ENCODE measurements at regions not wholly inside any gene's neighbourhood (a gene's known extent, or its start where the extent isn't known, plus 50 kb on each side); places are given as distances from the start of the nearest gene placed in this dataset.

GRCh38 chr2:64819361-64819760 is 165.6 kb upstream of the SERTAD2 start:
- Histone ChIP-seq H3K27me3 (ENCODE audit: insufficient read depth, low read length) (no peaks in the 10 kb centered on the region), H3K36me3 (ENCODE audit: insufficient read depth, low read length) (no peaks in the 10 kb centered on the region), H3K4me3 (ENCODE audit: low read length) (no peak overlapping the region), H3K9me3 (ENCODE audit: low read length) (no peaks in the 10 kb centered on the region), H2AFZ (ENCODE audit: low read depth, low read length) (no peak overlapping the region), H3K4me1 (ENCODE audit: insufficient read depth, low read length) (peaks cover 4% of the 10 kb centered on the region)

GRCh38 chr2:64819774-64820688 is 166.3 kb upstream of the SERTAD2 start:
- H3K4me1 ChIP-seq (ENCODE audit: insufficient read depth, low read length), result peaks cover 4% of the 10 kb centered on the region
- H3K36me3 ChIP-seq (ENCODE audit: insufficient read depth, low read length), result no peaks in the 10 kb centered on the region
- no peak overlapping the region for H2AFZ ChIP-seq (ENCODE audit: low read depth, low read length)
- no peak overlapping the region for H3K4me3 ChIP-seq (ENCODE audit: low read length)
- H3K27me3 ChIP-seq (ENCODE audit: insufficient read depth, low read length), result no peaks in the 10 kb centered on the region
- H3K9me3 ChIP-seq (ENCODE audit: low read length), result no peaks in the 10 kb centered on the region

- Histone ChIP-seq H3K27me3 (ENCODE audit: insufficient read depth, low read length) (no peaks in the 10 kb centered on the region), H3K4me1 (ENCODE audit: insufficient read depth, low read length) (peaks cover 4% of the 10 kb centered on the region), H3K9me3 (ENCODE audit: low read length) (no peaks in the 10 kb centered on the region), H3K36me3 (ENCODE audit: insufficient read depth, low read length) (no peaks in the 10 kb centered on the region), H2AFZ (ENCODE audit: low read depth, low read length) (no peak overlapping the region), H3K4me3 (ENCODE audit: low read length) (no peak overlapping the region)
Observed at GRCh38 chr2:64820901-64821300, 167.2 kb upstream of the SERTAD2 start.

GRCh38 chr2:64823794-64824193 is 165.4 kb upstream of the SLC1A4 start:
- H3K36me3 ChIP-seq (ENCODE audit: insufficient read depth, low read length), result no peaks in the 10 kb centered on the region
- no peaks in the 10 kb centered on the region for H3K27me3 ChIP-seq (ENCODE audit: insufficient read depth, low read length)
- no peaks in the 10 kb centered on the region for H3K9me3 ChIP-seq (ENCODE audit: low read length)
- no peak overlapping the region for H3K4me3 ChIP-seq (ENCODE audit: low read length)
- H2AFZ ChIP-seq (ENCODE audit: low read depth, low read length), result no peak overlapping the region
- peaks cover 20% of the 10 kb centered on the region for H3K4me1 ChIP-seq (ENCODE audit: insufficient read depth, low read length)

GRCh38 chr2:64825831-64826491 is 163.2 kb upstream of the SLC1A4 start:
- peaks cover 25% of the 10 kb centered on the region for H3K4me1 ChIP-seq (ENCODE audit: insufficient read depth, low read length)

GRCh38 chr2:64826703-64827102 is 162.5 kb upstream of the SLC1A4 start:
- Histone ChIP-seq H2AFZ (ENCODE audit: low read depth, low read length) (no peak overlapping the region), H3K9me3 (ENCODE audit: low read length) (no peaks in the 10 kb centered on the region), H3K4me3 (ENCODE audit: low read length) (no peak overlapping the region), H3K36me3 (ENCODE audit: insufficient read depth, low read length) (no peaks in the 10 kb centered on the region), H3K27me3 (ENCODE audit: insufficient read depth, low read length) (no peaks in the 10 kb centered on the region), H3K4me1 (ENCODE audit: insufficient read depth, low read length) (peaks cover 25% of the 10 kb centered on the region)

More at GRCh38 chr2:64825831-64826491, 163.2 kb upstream of the SLC1A4 start:
- Histone ChIP-seq H3K36me3 (ENCODE audit: insufficient read depth, low read length) (no peaks in the 10 kb centered on the region), H3K4me3 (ENCODE audit: low read length) (no peak overlapping the region), H2AFZ (ENCODE audit: low read depth, low read length) (no peak overlapping the region), H3K27me3 (ENCODE audit: insufficient read depth, low read length) (no peaks in the 10 kb centered on the region), H3K9me3 (ENCODE audit: low read length) (no peaks in the 10 kb centered on the region)

DNA sequence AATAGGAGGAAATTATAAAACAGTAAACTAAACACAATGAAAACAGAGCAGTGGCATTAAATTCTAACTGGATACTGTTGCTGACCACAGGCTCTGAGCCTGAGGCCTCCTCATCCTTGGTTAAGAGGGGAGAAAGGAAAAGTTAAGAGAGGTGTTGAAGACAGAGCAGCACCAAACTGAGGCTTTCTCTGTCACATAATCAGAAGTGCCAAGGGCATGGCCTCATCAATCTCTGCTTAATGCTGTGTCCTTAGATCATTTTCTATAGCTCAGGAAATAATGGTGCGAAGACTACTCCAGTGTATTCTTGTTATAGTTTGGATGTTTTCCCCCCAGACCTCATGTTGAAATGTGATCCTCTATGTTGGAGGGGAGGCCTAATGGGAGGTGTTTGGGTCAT is 160.9 kb upstream of the SLC1A4 start:
- peaks cover 25% of the 10 kb centered on the region for H3K4me1 ChIP-seq (ENCODE audit: insufficient read depth, low read length)
- no peak overlapping the region for H2AFZ ChIP-seq (ENCODE audit: low read depth, low read length)
- no peaks in the 10 kb centered on the region for H3K27me3 ChIP-seq (ENCODE audit: insufficient read depth, low read length)
- H3K36me3 ChIP-seq (ENCODE audit: insufficient read depth, low read length), result no peaks in the 10 kb centered on the region
- no peak overlapping the region for H3K4me3 ChIP-seq (ENCODE audit: low read length)
- no peaks in the 10 kb centered on the region for H3K9me3 ChIP-seq (ENCODE audit: low read length)

- H3K36me3 ChIP-seq (ENCODE audit: insufficient read depth, low read length), result no peaks in the 10 kb centered on the region
- H2AFZ ChIP-seq (ENCODE audit: low read depth, low read length), result no peak overlapping the region
Observed at GRCh38 chr2:64829525-64829924, 159.7 kb upstream of the SLC1A4 start.

DNA sequence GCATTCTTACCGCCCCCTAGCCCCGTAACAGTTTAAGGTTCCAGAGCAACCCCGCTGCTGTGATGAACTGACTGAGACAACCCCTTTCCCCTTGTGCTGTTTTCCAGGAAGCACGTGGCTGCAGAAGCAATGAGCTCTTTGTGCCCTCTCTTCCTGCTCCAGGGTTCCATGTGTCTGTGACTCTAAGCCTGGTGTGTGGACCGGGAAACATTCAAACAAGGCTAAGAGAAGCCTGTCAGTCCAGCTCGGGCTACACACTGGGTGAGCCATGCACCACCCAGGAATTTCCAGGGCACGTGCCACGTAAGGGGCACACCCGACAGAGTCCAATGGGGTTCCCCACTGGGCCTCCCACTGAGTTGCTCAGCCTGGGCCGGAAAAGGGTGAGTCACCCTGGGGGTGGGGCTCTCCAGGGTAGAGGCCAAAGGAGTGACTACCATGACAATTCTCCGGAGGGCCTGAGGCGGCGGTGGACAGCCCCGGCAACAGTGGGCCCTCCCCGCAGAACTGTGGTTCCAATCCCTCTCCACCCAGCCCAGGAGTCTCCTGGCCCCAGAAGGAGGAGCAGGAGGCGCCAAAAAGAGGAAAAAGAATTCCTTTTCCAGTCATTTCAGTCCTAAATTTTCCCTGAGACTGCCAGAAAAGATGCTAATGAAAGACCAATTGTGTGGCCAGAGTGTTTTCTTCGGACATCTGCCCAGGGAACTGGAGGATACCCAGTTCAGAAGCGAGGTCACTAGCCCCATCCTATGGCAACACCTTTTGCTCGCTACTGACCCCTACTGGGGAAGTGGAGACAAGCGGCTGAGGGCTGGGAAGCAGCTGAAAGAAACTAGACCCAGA is 157.8 kb upstream of the SLC1A4 start:
- H3K4me3 ChIP-seq (ENCODE audit: low read length), result no peak overlapping the region
- H3K9me3 ChIP-seq (ENCODE audit: low read length), result no peaks in the 10 kb centered on the region
- H3K36me3 ChIP-seq (ENCODE audit: insufficient read depth, low read length), result no peaks in the 10 kb centered on the region
- peaks cover 21% of the 10 kb centered on the region for H3K4me1 ChIP-seq (ENCODE audit: insufficient read depth, low read length)
- H3K27me3 ChIP-seq (ENCODE audit: insufficient read depth, low read length), result peaks cover 2% of the 10 kb centered on the region
- H2AFZ ChIP-seq (ENCODE audit: low read depth, low read length), result no peak overlapping the region

More at GRCh38 chr2:64829525-64829924, 159.7 kb upstream of the SLC1A4 start:
- peaks cover 21% of the 10 kb centered on the region for H3K4me1 ChIP-seq (ENCODE audit: insufficient read depth, low read length)
- H3K4me3 ChIP-seq (ENCODE audit: low read length), result no peak overlapping the region
- H3K27me3 ChIP-seq (ENCODE audit: insufficient read depth, low read length), result no peaks in the 10 kb centered on the region
- H3K9me3 ChIP-seq (ENCODE audit: low read length), result no peaks in the 10 kb centered on the region

- Histone ChIP-seq H3K27me3 (ENCODE audit: insufficient read depth, low read length) (peaks cover 2% of the 10 kb centered on the region), H3K36me3 (ENCODE audit: insufficient read depth, low read length) (no peaks in the 10 kb centered on the region), H3K4me1 (ENCODE audit: insufficient read depth, low read length) (peaks cover 21% of the 10 kb centered on the region), H3K9me3 (ENCODE audit: low read length) (no peaks in the 10 kb centered on the region), H2AFZ (ENCODE audit: low read depth, low read length) (no peak overlapping the region), H3K4me3 (ENCODE audit: low read length) (no peak overlapping the region)
Observed at GRCh38 chr2:64831977-64832328, 157.2 kb upstream of the SLC1A4 start.

GRCh38 chr2:64832936-64833335 is 156.3 kb upstream of the SLC1A4 start:
- peaks cover 11% of the 10 kb centered on the region for H3K4me1 ChIP-seq (ENCODE audit: insufficient read depth, low read length)
- no peak overlapping the region for H3K4me3 ChIP-seq (ENCODE audit: low read length)
- H3K27me3 ChIP-seq (ENCODE audit: insufficient read depth, low read length), result peaks cover 2% of the 10 kb centered on the region
- no peak overlapping the region for H2AFZ ChIP-seq (ENCODE audit: low read depth, low read length)
- H3K9me3 ChIP-seq (ENCODE audit: low read length), result no peaks in the 10 kb centered on the region
- H3K36me3 ChIP-seq (ENCODE audit: insufficient read depth, low read length), result no peaks in the 10 kb centered on the region

DNA sequence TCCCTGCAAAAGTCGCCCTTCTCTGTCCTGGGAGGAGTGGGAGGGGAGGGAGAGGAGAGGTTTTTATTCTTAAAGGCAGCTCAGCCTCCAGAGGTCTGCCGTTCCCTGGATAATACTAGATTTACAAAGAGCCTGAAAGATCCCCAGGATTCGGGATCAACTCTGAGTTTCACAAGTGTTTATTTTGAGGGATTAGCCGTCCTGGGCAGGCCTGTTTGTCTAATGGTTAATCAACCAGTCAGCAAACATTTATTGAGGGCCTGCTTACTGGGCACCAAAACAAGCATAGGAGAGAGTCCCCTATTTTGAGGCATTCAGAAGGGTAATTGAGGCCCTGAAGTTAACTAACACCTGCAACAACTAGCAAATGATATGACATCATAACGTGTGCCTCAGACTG is 152.6 kb upstream of the SLC1A4 start:
- no peak overlapping the region for H2AFZ ChIP-seq (ENCODE audit: low read depth, low read length)
- peaks cover 2% of the 10 kb centered on the region for H3K27me3 ChIP-seq (ENCODE audit: insufficient read depth, low read length)
- no peak overlapping the region for H3K4me3 ChIP-seq (ENCODE audit: low read length)
- no peaks in the 10 kb centered on the region for H3K36me3 ChIP-seq (ENCODE audit: insufficient read depth, low read length)
- H3K4me1 ChIP-seq (ENCODE audit: insufficient read depth, low read length), result no peaks in the 10 kb centered on the region
- no peaks in the 10 kb centered on the region for H3K9me3 ChIP-seq (ENCODE audit: low read length)

Data from neuron (in vitro differentiated cells).